Neural cell (in vitro differentiated cells): ENCODE measurements at regions not wholly inside any gene's neighbourhood (a gene's known extent, or its start where the extent isn't known, plus 50 kb on each side); places are given as distances from the start of the nearest gene placed in this dataset.

ENCODE experiments used
- EP300 ChIP-seq: fragments of 450-650 bp; conservative IDR thresholded peaks from 2 replicates; pipeline ENCODE4 v1.6.1; 2014; ENCODE audit warnings: antibody characterized with exemption, mild to moderate bottlenecking, moderate library complexity; ENCODE audit not compliant: poor library complexity, severe bottlenecking
- MXI1 ChIP-seq: fragments of 450-650 bp; conservative IDR thresholded peaks from 2 replicates; pipeline ENCODE4 v1.6.1; 2014; ENCODE audit warnings: antibody characterized with exemption, mild to moderate bottlenecking; ENCODE audit not compliant: poor library complexity, severe bottlenecking
- POLR2AphosphoS5 ChIP-seq: IDR thresholded peaks from 2 replicates; pipeline ENCODE4 v1.6.1; 2012
- SMC3 ChIP-seq: fragments of 450-650 bp; conservative IDR thresholded peaks from 2 replicates; pipeline ENCODE4 v1.6.1; 2014; ENCODE audit warnings: antibody characterized with exemption, mild to moderate bottlenecking, moderate library complexity; ENCODE audit not compliant: poor library complexity
- TAF1 ChIP-seq: IDR thresholded peaks from 2 replicates; pipeline ENCODE4 v1.6.1; 2012; ENCODE audit warnings: low read depth
- TF ChIP-seq, protein P1 (sequence below): fragments of 450-650 bp; IDR thresholded peaks from 2 replicates; pipeline ENCODE4 v1.5.1; 2014; ENCODE audit warnings: antibody characterized with exemption, mild to moderate bottlenecking, moderate library complexity; ENCODE audit not compliant: poor library complexity, severe bottlenecking
- TF ChIP-seq, protein P2 (sequence below): IDR thresholded peaks from 2 replicates; pipeline ENCODE4 v1.6.1; 2012; ENCODE audit warnings: borderline replicate concordance

DNA sequence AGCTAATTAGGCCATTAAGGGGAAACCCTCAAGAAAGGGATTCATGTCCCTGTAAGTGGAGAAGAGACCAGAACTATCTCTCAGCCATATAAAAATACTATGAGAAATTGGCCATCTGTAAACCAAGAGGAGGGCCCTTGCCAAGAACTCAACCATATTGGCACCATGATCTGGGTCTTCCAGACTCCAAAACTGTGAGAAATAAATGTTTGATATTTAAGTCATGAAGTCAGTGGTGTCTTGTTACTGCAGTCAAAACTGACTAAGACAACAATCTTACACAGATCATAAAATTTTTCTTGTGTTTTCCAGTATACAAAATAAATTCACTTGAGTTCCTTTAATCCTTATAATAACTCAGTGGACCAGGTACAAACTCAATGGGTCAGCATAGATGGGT lies 589.8 kb upstream of the CDH2 start:
- TF ChIP-seq SMC3 (no peak), EP300 (no peak), TAF1 (no peak), POLR2AphosphoS5 (no peak), MXI1 (no peak)
- TF ChIP-seq, protein P1, sequence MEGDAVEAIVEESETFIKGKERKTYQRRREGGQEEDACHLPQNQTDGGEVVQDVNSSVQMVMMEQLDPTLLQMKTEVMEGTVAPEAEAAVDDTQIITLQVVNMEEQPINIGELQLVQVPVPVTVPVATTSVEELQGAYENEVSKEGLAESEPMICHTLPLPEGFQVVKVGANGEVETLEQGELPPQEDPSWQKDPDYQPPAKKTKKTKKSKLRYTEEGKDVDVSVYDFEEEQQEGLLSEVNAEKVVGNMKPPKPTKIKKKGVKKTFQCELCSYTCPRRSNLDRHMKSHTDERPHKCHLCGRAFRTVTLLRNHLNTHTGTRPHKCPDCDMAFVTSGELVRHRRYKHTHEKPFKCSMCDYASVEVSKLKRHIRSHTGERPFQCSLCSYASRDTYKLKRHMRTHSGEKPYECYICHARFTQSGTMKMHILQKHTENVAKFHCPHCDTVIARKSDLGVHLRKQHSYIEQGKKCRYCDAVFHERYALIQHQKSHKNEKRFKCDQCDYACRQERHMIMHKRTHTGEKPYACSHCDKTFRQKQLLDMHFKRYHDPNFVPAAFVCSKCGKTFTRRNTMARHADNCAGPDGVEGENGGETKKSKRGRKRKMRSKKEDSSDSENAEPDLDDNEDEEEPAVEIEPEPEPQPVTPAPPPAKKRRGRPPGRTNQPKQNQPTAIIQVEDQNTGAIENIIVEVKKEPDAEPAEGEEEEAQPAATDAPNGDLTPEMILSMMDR: no peak
- TF ChIP-seq, protein P2, sequence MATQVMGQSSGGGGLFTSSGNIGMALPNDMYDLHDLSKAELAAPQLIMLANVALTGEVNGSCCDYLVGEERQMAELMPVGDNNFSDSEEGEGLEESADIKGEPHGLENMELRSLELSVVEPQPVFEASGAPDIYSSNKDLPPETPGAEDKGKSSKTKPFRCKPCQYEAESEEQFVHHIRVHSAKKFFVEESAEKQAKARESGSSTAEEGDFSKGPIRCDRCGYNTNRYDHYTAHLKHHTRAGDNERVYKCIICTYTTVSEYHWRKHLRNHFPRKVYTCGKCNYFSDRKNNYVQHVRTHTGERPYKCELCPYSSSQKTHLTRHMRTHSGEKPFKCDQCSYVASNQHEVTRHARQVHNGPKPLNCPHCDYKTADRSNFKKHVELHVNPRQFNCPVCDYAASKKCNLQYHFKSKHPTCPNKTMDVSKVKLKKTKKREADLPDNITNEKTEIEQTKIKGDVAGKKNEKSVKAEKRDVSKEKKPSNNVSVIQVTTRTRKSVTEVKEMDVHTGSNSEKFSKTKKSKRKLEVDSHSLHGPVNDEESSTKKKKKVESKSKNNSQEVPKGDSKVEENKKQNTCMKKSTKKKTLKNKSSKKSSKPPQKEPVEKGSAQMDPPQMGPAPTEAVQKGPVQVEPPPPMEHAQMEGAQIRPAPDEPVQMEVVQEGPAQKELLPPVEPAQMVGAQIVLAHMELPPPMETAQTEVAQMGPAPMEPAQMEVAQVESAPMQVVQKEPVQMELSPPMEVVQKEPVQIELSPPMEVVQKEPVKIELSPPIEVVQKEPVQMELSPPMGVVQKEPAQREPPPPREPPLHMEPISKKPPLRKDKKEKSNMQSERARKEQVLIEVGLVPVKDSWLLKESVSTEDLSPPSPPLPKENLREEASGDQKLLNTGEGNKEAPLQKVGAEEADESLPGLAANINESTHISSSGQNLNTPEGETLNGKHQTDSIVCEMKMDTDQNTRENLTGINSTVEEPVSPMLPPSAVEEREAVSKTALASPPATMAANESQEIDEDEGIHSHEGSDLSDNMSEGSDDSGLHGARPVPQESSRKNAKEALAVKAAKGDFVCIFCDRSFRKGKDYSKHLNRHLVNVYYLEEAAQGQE: no peak
